ENCODE measurements at regions not wholly inside any gene's neighbourhood (a gene's known extent, or its start where the extent isn't known, plus 50 kb on each side); places are given as distances from the start of the nearest gene placed in this dataset.

GRCh38 chr15:25186411-25186810, 231.6 kb downstream of the SNRPN start:
- TF ChIP-seq POLR2A (IDR thresholded peaks at IDR 0.05; ENCODE audit: low read depth, low read length) (no peak), POLR2AphosphoS5 (IDR thresholded peaks at IDR 0.05; ENCODE audit: low read depth, low read length) (no peak), TAF1 (IDR thresholded peaks at IDR 0.05; ENCODE audit: borderline replicate concordance, low read depth, low read length) (no peak)
